Breast epithelium (tissue), 4 donors: ENCODE measurements at regions not wholly inside any gene's neighbourhood (a gene's known extent, or its start where the extent isn't known, plus 50 kb on each side); places are given as distances from the start of the nearest gene placed in this dataset.

ENCODE experiments used
- DNase-seq, 2 donors: peaks; one replicate each; pipeline ENCODE4 v3.0.0-alpha.2; 2019; ENCODE audit warnings: low spot score in 2 of 2
- H3K27ac ChIP-seq, 2 donors: fragments of 200-600 bp; sonication (generic) in 1 of 2; one replicate each; pipeline ENCODE4 v1.5.1; 2016 to 2019; ENCODE audit warnings: mild to moderate bottlenecking in 1 of 2
- H3K27me3 ChIP-seq, 2 donors: fragments of 200-600 bp; sonication (generic) in 1 of 2; one replicate each; pipeline versions ENCODE4 v1.5.1 to v1.6.0; 2017 to 2019; ENCODE audit warnings: control low read depth in 1 of 2, mild to moderate bottlenecking in 1 of 2
- H3K36me3 ChIP-seq: fragments of 200-600 bp; one replicate; pipeline ENCODE4 v1.5.1; 2019
- H3K4me1 ChIP-seq, 2 donors: fragments of 200-600 bp; sonication (generic); one replicate each; pipeline ENCODE4 v1.5.1; 2016 to 2019; ENCODE audit warnings: control low read depth in 1 of 2
- H3K4me3 ChIP-seq, 3 donors: fragments of 200-600 bp; sonication (generic); 1 replicate in 2 of 3; 2 replicates in 1 of 3; pipeline ENCODE4 v1.5.1; 2016 to 2019; ENCODE audit warnings: mild to moderate bottlenecking in 3 of 3, moderate library complexity in 2 of 3
- H3K9me3 ChIP-seq, 2 donors: fragments of 200-600 bp; sonication (generic) in 1 of 2; one replicate each; pipeline ENCODE4 v1.5.1; 2016 to 2019; ENCODE audit warnings: control low read depth in 1 of 2
- POLR2A ChIP-seq: fragments of 450-650 bp; IDR thresholded peaks from one replicate; pipeline ENCODE4 v1.6.1; 2016; ENCODE audit warnings: antibody characterized with exemption, mild to moderate bottlenecking, moderate library complexity
- POLR2AphosphoS5 ChIP-seq, 3 donors: sonication (generic); formaldehyde crosslinking; IDR thresholded peaks; one replicate each; pipeline ENCODE4 v1.6.1; 2017; ENCODE audit warnings: antibody characterized with exemption in 3 of 3
- intact Hi-C: fragments of 100-400 bp; cut with DNase I; formaldehyde crosslinking; loops from one replicate; pipeline ENCODE4 v1.15.1; 2023; ENCODE audit warnings: low total_unique reads
- TF ChIP-seq, protein P1 (sequence below), 3 donors: fragments of 450-650 bp; IDR thresholded peaks; one replicate each; pipeline ENCODE4 v1.5.1; 2016 to 2017; ENCODE audit warnings: antibody characterized with exemption in 3 of 3, mild to moderate bottlenecking in 3 of 3, moderate library complexity in 3 of 3

DNA sequence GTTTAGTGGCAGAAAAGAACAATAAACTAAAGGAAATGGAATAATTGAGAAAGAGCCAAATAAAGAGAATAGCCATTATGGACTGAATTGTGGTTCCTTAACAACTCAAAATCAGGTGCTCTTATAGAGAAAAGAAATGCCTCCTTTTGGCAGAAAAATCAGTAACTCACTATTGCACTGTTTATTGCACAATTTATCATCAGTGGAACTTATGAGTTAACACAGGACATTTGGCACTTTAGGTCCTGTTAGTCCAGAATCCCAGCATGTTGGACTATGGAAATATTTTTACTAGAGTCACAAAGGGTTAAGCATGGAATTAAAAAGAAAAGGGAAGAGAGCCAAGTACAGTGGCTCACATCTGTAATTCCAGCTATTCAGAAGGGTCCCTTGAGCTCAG, 53.8 kb upstream of the JMY start:
- no peak for DNase-seq
- no peaks in the 10 kb centered on the region for H3K4me1 ChIP-seq
- no peaks in the 10 kb centered on the region for H3K9me3 ChIP-seq
- no peaks in the 10 kb centered on the region for H3K36me3 ChIP-seq
- no peak overlapping the region for H3K4me3 ChIP-seq
- intact Hi-C loops, result no loop called here
- no peaks in the 10 kb centered on the region for H3K27me3 ChIP-seq
- no peak for TF ChIP-seq POLR2A
- TF ChIP-seq, protein P1, sequence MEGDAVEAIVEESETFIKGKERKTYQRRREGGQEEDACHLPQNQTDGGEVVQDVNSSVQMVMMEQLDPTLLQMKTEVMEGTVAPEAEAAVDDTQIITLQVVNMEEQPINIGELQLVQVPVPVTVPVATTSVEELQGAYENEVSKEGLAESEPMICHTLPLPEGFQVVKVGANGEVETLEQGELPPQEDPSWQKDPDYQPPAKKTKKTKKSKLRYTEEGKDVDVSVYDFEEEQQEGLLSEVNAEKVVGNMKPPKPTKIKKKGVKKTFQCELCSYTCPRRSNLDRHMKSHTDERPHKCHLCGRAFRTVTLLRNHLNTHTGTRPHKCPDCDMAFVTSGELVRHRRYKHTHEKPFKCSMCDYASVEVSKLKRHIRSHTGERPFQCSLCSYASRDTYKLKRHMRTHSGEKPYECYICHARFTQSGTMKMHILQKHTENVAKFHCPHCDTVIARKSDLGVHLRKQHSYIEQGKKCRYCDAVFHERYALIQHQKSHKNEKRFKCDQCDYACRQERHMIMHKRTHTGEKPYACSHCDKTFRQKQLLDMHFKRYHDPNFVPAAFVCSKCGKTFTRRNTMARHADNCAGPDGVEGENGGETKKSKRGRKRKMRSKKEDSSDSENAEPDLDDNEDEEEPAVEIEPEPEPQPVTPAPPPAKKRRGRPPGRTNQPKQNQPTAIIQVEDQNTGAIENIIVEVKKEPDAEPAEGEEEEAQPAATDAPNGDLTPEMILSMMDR (IDR thresholded peaks at IDR 0.05), result no peak
- TF ChIP-seq POLR2AphosphoS5 (IDR thresholded peaks at IDR 0.05), result no peak
- H3K27ac ChIP-seq, result no peak overlapping the region

DNA sequence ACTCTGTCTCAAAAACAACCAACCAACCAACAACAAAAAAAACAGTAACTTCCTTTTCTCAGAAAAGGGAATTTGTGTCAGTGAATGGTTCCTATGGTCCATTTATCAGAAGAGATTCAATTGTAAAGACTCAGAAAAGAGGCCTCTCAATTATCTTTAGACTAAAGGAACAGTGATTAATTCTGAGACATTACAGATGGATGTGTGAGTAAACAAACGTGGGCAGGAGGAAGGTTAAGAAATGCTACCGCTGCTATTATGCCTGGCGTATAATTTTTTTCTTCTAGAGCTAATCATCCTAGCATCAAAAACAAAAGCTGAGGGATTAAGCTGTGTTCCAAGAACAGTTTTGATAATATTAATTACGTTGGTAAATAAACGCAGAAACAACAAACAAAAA, 52.9 kb upstream of the JMY start:
- H3K9me3 ChIP-seq, result no peaks in the 10 kb centered on the region
- peak overlapping the region in 1 of 2 donors; percentile 18 for H3K27ac ChIP-seq
- no peaks in the 10 kb centered on the region for H3K4me1 ChIP-seq
- H3K36me3 ChIP-seq, result no peaks in the 10 kb centered on the region
- intact Hi-C loops, result no loop called here
- DNase-seq, result no peak
- H3K27me3 ChIP-seq, result no peaks in the 10 kb centered on the region
- TF ChIP-seq POLR2A, result no peak
- TF ChIP-seq POLR2AphosphoS5 (IDR thresholded peaks at IDR 0.05), result no peak
- TF ChIP-seq, protein P1 (IDR thresholded peaks at IDR 0.05), result no peak
- H3K4me3 ChIP-seq, result no peak overlapping the region

DNA sequence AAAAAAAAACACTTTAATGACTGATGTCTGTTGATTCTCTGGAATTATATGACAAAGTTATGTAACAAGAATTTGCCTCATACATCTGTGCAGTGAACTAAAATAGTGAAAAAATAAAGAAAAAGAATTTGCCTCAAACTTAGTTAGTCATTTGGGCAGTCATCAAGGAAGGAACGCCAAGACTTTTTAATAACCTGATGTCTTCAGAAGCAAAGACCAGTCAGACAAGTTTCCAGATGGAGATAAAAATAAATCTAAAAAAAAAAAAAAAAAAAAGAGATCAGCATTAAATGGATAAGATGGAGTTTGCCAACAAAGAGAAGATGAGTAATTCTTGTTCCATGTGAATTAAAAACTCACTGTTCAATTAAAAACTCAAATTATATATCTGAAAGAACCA, 52.3 kb upstream of the JMY start:
- no peak for TF ChIP-seq POLR2A
- no peak for TF ChIP-seq POLR2AphosphoS5 (IDR thresholded peaks at IDR 0.05)
- TF ChIP-seq, protein P1 (IDR thresholded peaks at IDR 0.05), result no peak
- intact Hi-C loops, result no loop called here
- Histone ChIP-seq H3K4me1 (no peaks in the 10 kb centered on the region), H3K36me3 (no peaks in the 10 kb centered on the region), H3K27me3 (no peaks in the 10 kb centered on the region), H3K4me3 (no peak overlapping the region), H3K9me3 (no peaks in the 10 kb centered on the region), H3K27ac (peak overlapping the region in 1 of 2 donors; percentile 18)
- no peak for DNase-seq

DNA sequence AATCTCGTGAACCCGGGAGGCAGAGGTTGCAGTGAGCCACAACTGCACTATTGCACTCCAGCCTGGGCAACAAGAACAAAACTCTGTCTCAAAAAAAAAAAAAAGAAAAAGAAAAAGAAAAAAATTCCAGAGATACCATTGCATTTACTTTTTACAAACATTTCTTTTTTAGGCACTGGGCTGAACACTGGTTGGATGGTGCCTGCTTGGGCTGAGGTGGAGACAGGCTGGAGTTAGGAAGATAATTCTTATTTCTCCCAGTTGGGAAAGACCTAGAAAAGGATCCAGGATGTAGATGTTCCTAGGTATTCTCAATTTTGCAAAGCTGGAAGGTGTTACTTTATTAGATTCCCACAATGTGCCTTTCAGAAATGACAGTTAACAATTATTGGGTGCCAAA, 49.9 kb upstream of the JMY start:
- no peaks in the 10 kb centered on the region for H3K36me3 ChIP-seq
- no peak overlapping the region for H3K4me3 ChIP-seq
- no peak overlapping the region for H3K27ac ChIP-seq
- H3K9me3 ChIP-seq, result no peaks in the 10 kb centered on the region
- H3K4me1 ChIP-seq, result peaks cover 0 to 4% of the 10 kb centered on the region in 2 donors
- TF ChIP-seq, protein P1 (IDR thresholded peaks at IDR 0.05), result no peak
- no peak for TF ChIP-seq POLR2A
- TF ChIP-seq POLR2AphosphoS5 (IDR thresholded peaks at IDR 0.05), result no peak
- DNase-seq, result no peak
- no peaks in the 10 kb centered on the region for H3K27me3 ChIP-seq
- intact Hi-C loops, result no loop called here
